ENCODE measurements at regions not wholly inside any gene's neighbourhood (a gene's known extent, or its start where the extent isn't known, plus 50 kb on each side); places are given as distances from the start of the nearest gene placed in this dataset.

GRCh38 chr14:80315681-80316080 lies 104.4 kb upstream of the DIO2 start:
- no peak overlapping the region for H3K4me3 ChIP-seq (replicated peaks in 1 of 2; ENCODE audit: low read depth in 2 of 2, low read length in 2 of 2)
- no peak for DNase-seq (ENCODE audit: low read depth in 2 of 2)
- no peak for TF ChIP-seq CTCF (IDR thresholded peaks at IDR 0.05; ENCODE audit: low read depth, low read length)

GRCh38 chr14:80313806-80314205 lies 102.5 kb upstream of the DIO2 start:
- TF ChIP-seq CTCF (IDR thresholded peaks at IDR 0.05; ENCODE audit: low read depth, low read length) = no peak
- H3K4me3 ChIP-seq (replicated peaks in 1 of 2; ENCODE audit: low read depth in 2 of 2, low read length in 2 of 2) = no peak overlapping the region
- DNase-seq (ENCODE audit: low read depth in 2 of 2) = no peak

- peak; percentile 50 to 83 for DNase-seq (ENCODE audit: low read depth in 2 of 2)
- TF ChIP-seq CTCF (IDR thresholded peaks at IDR 0.05; ENCODE audit: low read depth, low read length) = no peak
- H3K4me3 ChIP-seq (replicated peaks in 1 of 2; ENCODE audit: low read depth in 2 of 2, low read length in 2 of 2) = no peak overlapping the region
These were observed 99.8 kb upstream of the DIO2 start for GRCh38 chr14:80310938-80311750.

DNA sequence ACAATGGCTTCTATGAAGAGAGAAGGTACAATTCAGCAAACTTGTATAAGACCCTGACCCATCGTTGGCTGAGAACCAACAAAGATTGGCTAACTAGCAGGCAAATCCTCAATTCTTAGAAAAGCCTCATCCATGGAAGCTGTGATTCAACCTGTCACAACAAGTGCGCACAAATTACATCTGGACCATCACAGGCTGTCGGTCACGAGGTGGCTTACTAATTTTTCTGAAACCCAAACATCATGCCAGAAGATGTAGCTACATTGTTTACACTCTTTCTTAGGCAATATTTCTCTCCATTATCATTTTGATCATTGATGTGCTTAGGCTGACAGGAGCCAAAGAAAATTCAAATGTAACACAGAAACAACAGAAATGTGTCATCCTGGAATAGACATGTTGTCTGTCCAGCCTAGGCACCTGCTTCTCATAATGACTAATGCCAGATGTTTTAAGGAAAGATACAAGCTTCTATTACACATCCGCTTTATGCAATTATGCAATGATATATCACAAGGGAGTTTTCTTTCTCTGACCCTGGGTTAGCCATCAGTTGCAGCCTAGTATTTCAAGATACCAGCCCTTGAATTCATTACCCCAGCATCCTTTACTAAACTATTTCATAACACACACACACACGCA lies 92.9 kb upstream of the DIO2 start:
- TF ChIP-seq CTCF (IDR thresholded peaks at IDR 0.05; ENCODE audit: low read depth, low read length) = no peak
- peak; percentile 41 to 81 for DNase-seq (ENCODE audit: low read depth in 2 of 2)
- no peak overlapping the region for H3K4me3 ChIP-seq (replicated peaks in 1 of 2; ENCODE audit: low read depth in 2 of 2, low read length in 2 of 2)

DNA sequence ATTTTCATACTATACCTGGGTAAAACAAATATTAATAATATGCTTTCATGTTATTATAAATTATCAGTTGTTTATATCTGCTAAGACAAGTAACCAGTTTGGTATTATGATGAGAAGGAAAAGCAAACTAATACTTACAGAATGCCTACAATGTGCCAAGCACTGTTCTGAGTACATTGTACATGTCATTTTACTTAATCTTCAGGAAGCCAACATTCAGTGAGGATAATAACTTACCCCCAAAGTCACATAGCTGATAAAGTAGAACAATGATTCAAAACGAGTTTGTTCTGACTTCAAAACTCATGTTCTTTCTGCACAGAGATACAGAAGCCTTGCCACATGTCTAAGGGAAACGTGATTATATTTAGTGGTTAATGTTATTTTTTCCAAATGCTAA lies 89.0 kb upstream of the DIO2 start:
- no peak for TF ChIP-seq CTCF (IDR thresholded peaks at IDR 0.05; ENCODE audit: low read depth, low read length)
- DNase-seq (ENCODE audit: low read depth in 2 of 2) = peak; percentile 30 to 35
- H3K4me3 ChIP-seq (replicated peaks in 1 of 2; ENCODE audit: low read depth in 2 of 2, low read length in 2 of 2) = no peak overlapping the region

- TF ChIP-seq CTCF (IDR thresholded peaks at IDR 0.05; ENCODE audit: low read depth, low read length) = no peak
These were observed 87.2 kb upstream of the DIO2 start for GRCh38 chr14:80298491-80299017.

More at GRCh38 chr14:80298491-80299017, 87.2 kb upstream of the DIO2 start:
- H3K4me3 ChIP-seq (replicated peaks in 1 of 2; ENCODE audit: low read depth in 2 of 2, low read length in 2 of 2) = no peak overlapping the region
- no peak for DNase-seq (ENCODE audit: low read depth in 2 of 2)

Measured in cardiac fibroblast (primary cell).